CD4-positive, alpha-beta T cell treated with Interleukin-15 for 4 hours (primary cell): ENCODE measurements at regions not wholly inside any gene's neighbourhood (a gene's known extent, or its start where the extent isn't known, plus 50 kb on each side); places are given as distances from the start of the nearest gene placed in this dataset.
"Not testable (repeated sequence)": the region's sequence is repeated elsewhere in the genome, so short reads cannot be mapped to it uniquely, and the experiment has no call there.

Source experiments
- DNase-seq: peaks from one replicate; pipeline ENCODE4 v3.0.0-alpha.2; 2020; ENCODE audit warnings: low spot score

DNA sequence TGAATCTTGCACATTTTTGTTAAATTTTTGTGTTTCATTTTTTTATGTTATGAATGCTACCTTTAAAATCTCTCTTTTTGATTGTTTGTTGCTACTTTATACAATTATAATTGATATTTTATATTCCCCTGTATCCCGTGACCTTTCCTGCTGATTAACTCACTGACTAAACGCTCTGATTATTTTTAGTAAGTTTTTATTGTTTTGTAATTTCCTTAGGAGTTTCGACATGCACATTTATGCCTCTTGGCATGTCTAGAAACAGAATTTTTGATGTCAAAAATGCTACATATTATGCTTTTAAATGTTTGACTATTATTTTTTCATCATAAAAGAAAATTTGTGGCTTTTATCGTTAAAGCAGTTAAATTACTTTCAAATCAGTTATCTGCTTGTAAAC, 1131.6 kb upstream of the TMEFF2 start:
- no peak for DNase-seq

DNA sequence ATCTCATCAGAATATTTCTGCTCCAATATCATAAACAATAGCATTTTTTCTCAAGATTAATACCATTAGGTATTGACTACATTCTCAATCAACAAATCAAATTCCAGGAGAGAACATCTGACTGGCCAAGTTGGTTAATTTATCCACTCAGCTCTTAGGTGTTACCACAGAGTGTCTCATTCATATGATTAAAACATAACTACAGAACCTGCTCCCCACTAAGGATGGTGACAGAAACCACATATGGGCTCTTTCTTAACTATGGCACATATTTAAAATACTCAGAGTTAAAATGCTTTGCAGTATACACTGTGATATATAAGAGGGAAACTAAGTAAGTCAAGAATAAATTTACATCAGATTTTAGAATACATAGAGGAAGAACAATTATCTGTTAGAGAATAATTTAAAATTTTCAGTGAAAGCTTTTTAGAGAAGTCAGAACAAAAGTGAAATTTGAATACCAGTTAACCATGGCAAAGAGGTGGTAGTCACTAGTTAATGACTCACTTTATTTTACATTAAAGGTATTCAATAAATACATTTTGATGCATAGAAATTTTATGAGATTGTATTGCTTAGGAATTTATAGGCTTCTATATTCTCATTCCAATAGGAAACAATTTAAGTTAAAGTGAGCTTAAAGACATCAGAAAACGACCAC, 1120.8 kb upstream of the TMEFF2 start:
- no peak for DNase-seq

DNA sequence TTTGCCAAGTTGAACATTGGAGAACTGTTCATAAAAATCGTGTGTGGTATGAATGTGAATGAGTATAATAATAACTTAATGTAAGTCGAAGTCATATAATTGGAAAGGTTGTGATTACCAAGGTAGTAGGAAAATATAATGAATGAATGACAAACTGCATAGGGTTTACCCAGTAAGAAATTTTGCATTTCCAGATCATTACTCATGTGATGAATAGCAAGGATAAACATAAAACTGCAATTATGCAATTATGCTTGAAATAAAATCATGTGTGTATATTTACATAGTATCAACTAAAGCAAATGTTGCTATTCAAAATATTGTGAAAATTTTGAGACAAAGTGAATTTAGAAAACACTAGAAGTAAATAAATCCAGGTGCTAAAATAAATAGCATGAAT, 1108.7 kb upstream of the TMEFF2 start:
- DNase-seq = no peak

DNA sequence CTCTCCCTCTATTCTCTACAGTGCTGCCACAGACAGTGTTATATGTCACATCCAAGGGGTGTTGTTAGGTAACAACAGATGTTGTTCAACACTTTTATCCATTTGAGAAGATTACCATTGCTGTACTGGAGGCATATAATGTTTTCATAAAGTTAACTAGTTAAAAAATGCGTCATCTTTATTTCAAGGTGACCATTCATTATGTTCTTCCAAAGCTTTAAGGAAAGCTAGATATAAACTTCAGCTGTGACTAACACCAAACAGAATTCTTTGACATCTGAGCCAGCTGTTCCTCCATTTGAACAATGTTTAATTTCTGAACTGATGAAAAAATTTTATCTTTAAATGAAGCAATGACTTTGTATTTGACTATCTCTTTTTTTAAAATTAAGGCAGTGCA, 1099.6 kb upstream of the TMEFF2 start:
- no peak for DNase-seq

DNA sequence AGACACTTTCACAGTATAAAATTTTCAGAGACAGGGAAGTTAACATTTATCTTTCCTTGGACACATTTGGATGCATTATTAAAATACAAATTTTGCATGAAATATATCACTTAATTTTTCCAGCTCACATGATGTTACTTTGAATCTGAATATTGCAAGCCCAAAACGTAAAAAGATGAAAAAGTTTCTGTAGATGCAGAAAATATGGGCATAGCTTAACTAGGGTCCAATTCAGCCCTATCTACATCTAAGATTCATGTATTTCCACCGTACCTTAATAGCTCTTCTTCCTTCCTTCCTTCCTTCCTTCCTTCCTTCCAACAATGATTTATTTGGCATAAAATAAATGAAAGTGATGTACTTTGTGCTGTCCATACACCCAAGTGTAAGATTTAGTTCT, 1084.6 kb upstream of the TMEFF2 start:
- DNase-seq = no peak

DNA sequence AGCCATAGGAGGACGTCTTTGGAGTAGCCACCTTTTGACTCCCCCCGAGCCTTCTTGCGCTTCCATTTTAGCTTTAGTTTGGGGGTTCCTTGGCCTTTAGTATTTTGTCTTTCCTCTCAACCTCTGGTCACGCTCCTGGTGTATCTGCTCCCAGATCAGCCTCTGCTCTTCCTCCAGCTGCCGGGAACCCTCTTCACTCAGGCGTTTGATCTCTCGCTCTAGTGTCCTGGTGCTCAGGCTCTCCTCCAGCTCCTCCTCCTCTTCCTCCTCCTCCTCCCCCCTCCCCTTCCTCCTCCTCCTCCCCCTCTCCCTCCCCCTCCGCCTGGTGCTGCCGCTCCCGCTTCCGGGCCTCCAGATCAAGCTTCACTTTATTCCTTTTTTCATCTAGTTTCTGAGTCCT, 1082.3 kb upstream of the TMEFF2 start:
- DNase-seq = no peak

DNA sequence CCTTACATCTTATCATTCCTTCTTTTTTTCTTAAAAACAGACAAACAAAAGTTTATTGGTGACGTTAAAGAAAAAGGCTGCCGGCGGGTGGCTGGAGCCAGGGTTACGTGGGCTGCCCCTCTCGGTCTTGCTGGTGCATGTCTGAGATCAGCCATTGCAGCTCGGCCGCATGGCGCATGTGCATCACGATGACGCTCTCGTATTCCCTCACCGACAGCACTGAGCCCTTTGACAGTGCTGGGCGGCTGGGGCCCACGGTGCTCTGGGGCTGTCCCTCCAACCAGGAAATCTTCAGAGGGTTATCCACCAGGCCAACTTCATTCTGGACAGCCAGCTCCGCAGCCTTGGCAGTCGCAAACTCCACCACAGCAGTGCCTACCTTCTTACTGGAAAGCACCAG, 1081.8 kb upstream of the TMEFF2 start:
- DNase-seq = no peak

DNA sequence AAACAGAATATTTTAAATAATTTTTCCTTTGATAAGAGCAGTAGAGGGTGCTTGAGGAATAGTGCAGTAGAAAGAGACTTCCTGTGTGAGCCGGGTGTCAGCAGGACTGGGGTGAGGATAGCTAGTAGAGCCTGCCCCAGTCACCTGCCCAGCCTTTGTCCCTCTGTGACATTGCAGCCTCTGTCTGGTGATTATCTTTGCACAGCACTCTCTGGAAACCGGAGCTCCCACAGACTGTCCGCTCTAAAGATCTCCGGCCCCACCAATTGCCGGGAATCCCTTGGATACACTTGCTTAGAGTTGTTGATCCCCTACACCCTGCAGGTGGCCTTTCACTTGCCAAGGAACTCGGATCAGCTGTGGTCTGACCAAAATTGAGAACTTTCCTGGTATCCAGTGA, 1081.3 kb upstream of the TMEFF2 start:
- DNase-seq = no peak

DNA sequence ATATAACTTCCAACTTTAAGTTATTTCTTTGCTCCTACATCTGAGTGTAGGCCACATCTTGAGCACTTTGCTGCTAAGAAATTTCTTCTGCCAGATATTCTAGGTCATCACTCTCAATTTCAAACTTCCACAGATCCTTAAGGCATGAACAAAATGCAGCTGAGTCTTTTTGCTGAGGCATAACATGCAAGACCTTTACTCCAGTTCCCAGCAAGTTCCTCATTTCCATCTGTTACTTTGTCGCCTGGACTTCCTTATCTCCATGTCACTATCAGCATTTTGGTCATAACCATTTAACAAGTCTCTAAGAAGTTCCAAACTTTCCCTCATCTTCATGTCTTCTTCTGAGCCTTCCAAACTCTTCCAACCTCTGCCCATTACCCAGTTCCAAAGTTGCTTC, 1077.3 kb upstream of the TMEFF2 start:
- DNase-seq = no peak

DNA sequence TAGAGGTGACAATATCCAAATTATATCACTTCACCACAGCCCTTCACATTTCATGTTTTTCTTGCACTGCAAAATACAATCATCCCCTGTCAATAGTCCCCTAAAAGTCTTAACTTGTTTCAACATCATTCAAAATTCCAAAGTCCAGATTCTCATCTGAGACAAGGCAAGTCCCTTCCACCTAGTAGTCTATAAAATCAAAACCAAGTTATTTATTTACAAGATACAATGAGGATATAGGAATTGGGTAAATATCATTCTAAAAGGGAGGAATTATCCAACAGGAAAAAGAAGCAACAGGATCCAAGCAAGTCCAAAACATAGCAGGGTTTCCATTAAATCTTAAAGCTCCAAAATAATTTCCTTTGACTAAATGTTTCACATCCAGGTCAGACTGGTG, 1076.1 kb upstream of the TMEFF2 start:
- no peak for DNase-seq

DNA sequence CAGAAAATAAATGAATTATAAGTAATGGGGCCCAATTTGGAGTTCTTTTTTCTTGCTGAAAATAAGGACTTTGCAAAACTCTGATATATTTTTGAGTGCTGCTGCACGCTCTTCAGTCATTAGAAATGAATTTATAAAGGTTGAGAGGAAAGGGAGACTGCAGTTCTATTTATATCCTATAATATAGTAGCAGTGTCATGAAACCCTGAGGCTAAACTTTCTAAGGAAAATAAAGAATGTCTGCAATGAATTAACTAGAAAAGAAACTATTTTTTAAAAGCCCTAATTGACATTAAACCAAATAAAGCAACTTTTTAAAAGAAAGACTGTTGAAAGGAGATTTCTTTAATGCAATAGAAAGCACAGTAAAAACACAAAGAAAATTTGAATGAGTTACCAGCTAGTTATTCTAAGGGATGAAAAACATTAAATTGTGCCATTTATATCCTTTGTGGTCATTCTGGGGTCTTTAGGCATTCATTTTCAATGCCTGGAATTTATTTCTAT, 1072.8 kb upstream of the TMEFF2 start:
- DNase-seq = no peak

DNA sequence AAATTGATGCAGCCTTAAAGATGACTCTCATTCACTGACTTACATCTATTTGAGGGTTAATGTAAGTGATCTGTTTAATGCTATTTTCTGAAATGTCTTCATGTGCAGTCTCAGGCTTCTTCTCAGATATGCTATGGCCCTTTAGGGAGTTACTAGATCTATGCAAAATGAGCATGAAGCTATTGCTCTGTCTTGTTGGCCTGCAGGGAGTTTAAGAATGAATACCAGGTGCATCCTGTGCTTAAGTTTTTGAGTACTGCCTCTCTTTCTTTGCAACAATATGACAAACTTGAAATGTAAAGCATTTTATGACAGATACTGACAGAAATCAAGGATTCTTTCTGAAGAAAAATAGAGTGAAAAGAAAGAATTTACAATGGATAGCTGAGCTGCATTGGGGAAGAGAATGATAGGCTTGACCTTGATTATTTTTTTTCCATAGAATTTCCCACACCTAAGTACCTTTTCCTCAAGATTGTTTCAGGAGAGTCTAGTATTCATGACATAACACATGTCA, 1058.3 kb upstream of the TMEFF2 start:
- DNase-seq = no peak

DNA sequence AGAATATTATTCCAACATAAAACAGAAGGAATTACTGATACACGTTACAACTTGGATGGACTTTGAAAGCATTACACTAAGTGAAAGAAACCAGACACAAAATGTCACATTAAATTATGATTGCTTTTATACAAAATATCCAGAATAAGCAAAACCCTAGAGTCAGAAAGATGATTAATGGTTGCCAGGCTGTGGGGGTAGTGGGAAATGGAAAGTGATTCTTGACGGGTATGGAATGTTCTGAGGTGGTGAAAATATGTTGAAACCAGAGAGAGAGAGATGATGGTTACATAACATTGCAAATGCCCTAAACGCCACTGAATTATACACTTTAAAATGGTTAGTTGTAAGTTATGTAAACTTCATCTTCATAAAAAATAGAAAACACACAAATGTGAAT, 1057.2 kb upstream of the TMEFF2 start:
- DNase-seq = no peak

DNA sequence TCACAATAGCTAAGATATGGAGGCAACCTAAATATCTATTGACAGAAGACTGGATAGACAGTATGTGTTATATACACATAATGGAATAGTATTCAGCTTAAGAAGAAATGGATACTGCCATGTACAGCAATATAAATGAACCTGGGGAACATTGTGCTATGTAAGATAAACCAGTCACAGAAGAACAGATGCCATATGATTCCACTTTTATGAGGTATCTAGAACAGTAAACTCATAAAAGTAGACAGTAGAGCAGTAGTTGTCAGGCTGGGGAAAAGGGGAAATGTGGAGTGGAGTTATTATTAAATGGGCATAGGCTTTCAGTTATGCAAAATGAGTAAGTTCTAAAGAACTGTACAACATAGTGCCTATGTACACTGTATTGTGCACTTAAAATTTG, 1055.7 kb upstream of the TMEFF2 start:
- no peak for DNase-seq

DNA sequence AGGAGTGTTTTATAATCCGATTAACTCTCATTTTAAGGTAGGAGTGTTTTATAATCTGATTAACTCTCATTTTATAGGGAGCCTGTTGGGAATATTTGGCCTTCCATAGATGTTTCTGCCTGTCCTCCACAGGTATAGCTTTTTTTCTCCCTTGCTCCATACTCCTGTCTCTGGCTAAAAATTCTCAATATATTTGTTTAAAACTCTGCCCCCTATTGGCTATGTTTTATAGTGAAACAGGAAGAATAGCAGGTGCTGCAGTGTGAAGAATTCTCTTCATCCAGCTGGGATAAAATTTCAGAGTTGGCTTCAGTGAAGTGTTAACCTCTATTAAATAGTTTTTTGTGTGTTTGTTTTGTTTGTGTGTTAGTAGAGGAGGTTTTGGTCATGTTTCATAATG, 1046.0 kb upstream of the TMEFF2 start:
- DNase-seq = no peak

DNA sequence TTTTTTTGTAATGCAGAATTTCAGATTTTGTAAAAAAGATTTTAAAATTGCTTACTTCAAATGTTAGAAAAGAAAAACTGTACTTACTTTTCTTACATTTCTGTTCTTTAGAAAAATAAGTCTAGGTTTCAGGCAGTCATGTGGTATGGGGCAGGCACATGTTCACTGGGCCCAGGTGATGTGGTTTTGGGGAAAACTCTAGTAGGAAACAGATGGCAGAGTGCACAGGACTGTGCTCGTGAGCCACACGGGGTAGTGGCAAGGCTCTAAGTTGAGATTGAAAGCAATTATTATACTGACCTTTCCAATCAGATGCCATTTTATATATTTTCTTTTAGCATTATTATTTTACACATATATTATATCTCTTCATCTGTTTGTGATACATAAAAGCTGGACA, 1036.9 kb upstream of the TMEFF2 start:
- no peak for DNase-seq

DNA sequence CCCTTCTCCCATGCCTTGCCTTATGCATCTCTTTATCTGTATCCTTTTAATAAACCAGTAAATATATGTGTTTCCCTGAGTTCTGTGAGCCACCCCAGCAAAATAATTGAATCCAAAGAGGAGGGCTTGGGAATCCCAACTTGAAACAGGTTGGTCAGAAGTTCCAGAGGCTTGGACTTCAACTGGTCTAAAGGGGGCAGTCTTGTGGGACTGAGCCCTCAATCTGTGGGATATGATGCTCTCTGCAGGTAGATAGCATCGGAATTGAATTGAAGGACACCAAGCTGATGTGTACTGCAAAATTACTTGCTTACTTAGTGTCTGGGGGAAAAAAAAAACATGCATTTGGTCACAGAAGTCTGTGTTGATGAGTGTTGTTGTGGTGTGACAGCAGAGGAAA, 1033.5 kb upstream of the TMEFF2 start:
- no peak for DNase-seq

DNA sequence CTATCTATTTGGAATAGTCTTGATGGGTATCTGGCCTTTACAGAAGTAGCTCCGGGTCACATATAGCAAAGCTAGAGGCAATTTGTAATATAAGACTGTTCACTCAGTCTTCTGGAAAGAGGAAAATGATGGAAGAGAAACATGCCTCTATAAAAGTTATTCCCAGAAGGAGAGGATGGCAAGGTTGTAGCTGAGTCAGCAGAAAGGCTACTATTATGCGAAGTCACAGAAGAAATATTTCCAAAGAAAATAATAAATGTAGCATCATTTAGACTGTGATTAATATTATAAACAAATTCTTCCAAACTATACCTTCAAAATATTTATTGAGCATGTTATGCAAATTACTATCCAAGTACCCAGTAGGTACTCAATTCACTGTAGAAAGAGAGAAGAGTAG, 1027.7 kb upstream of the TMEFF2 start:
- DNase-seq = no peak

DNA sequence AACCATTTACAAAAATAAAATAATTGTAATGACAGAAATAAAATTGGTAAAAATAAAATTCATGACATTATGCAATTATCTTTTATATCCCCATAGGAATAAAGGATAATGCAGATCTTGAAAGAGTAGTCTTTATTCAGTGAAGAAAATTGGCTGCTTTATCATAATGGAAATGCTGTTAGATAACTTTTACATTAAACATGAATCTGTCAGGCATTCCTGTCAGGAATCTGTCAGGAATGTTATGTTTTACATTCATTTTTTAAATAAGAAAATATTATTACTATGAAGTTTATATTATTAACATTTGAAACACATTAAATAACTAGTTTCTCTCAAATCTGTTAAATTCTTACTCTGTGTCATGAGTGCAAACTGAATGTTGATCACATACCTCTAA, 1024.7 kb upstream of the TMEFF2 start:
- DNase-seq = no peak

DNA sequence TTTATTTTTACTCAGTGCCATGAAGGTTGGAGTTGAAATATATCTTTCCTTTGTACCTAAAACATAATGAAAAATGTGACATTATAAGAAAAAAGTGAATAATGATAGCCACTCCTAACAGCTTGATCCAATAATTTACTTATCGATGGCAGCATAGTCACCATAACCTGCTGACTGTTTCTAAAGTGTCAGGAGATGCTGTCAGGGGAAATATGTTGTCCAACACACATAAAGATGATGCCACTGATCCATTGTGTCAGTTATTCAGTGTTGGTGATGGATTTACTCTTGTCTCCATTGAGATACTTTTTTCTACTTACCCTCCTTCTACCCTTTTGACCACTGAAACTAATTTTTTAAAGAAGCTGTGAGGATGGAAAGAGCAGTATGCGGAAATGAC, 1006.9 kb upstream of the TMEFF2 start:
- DNase-seq = no peak

DNA sequence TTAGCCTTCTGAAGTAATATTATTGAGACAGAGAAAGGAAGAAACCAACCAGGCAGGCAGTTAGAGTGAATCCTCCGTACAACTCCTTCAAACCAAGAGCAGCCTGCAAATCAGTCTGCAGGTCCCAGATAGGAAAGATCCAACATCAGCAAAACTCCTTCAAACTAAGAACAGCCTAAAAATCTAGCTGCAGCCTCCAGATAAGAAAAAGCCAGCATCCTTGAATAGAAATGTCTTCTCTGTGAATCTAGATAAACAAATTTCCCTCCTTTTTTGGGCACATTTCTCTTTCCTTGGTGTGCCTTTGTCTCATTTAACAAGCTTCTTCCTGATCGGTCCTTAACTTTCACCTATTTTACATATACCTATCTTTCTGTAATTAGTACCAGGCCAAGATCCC, 1004.6 kb upstream of the TMEFF2 start:
- DNase-seq = no peak

DNA sequence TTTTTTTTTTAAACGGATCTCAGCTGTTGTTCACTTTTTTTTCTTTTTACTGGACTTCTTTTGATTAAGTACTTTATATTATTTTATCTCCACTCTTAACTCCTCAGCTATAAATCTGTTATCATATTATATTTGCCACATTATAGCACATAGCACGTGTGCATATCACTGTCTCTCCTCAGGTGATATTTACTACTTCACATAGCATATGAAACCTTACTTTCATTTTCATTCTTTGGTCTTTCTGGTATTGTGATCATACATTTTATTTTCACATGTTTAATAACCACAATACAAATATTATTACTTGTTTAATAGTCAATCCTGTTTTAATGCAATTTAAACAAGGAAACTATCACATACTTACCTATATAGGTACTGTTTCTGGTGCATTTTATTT, 993.1 kb upstream of the TMEFF2 start:
- no peak for DNase-seq

DNA sequence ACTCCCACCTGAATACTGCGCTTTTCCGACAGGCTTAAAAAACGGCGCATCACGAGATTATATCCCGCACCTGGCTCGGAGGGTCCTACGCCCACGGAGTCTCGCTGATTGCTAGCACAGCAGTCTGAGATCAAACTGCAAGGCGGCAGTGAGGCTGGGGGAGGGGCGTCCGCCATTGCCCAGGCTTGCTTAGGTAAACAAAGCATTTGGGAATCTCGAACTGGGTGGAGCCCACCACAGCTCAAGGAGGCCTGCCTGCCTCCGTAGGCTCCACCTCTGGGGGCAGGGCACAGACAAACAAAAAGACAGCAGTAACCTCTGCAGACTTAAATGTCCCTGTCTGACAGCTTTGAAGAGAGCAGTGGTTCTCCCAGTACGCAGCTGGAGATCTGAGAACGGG, 976.2 kb upstream of the TMEFF2 start:
- not testable (repeated sequence) for DNase-seq

DNA sequence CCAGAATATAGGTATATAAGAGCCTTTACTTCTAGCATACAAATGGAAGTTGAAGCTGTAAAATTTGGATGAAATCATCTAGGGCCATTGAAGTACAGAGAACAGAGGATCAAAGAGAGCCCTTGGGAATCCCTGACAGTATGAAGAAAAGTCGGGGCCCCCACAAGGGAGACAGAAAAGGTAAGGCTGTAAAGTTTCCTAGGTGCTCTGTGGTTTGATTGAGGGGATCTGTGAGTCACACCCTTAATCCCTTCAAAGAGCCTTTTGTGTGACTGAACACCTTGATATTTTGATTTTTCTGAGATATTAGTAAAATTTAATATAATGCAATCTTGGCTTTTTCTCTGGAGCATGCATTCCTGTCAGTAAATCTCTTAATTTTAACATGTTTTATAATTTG, 961.7 kb upstream of the TMEFF2 start:
- no peak for DNase-seq
